ENCODE measurements at regions not wholly inside any gene's neighbourhood (a gene's known extent, or its start where the extent isn't known, plus 50 kb on each side); places are given as distances from the start of the nearest gene placed in this dataset.

GRCh38 chr1:232249861-232250777 is 379.8 kb downstream of the SIPA1L2 start:
- H3K4me3 ChIP-seq (ENCODE audit: low read depth in 1 of 2, low read length in 1 of 2): no peak overlapping the region
- H3K36me3 ChIP-seq: no peaks in the 10 kb centered on the region
- TF ChIP-seq CTCF (IDR thresholded peaks at IDR 0.05): no peak
- H3K27ac ChIP-seq: no peak overlapping the region
- no peaks in the 10 kb centered on the region for H3K4me1 ChIP-seq (ENCODE audit: control insufficient read depth in 1 of 2, insufficient read depth in 1 of 2, low read depth in 1 of 2, low read length in 1 of 2)
- H3K27me3 ChIP-seq: peaks cover 97% of the 10 kb centered on the region
- H3K9me3 ChIP-seq: no peaks in the 10 kb centered on the region

GRCh38 chr1:232249339-232249738 is 380.6 kb downstream of the SIPA1L2 start:
- H3K9me3 ChIP-seq: no peaks in the 10 kb centered on the region
- TF ChIP-seq CTCF (IDR thresholded peaks at IDR 0.05): no peak
- no peaks in the 10 kb centered on the region for H3K36me3 ChIP-seq
- H3K4me1 ChIP-seq (ENCODE audit: control insufficient read depth in 1 of 2, insufficient read depth in 1 of 2, low read depth in 1 of 2, low read length in 1 of 2): no peaks in the 10 kb centered on the region
- H3K4me3 ChIP-seq (ENCODE audit: low read depth in 1 of 2, low read length in 1 of 2): no peak overlapping the region
- H3K27ac ChIP-seq: no peak overlapping the region
- peaks cover 97% of the 10 kb centered on the region for H3K27me3 ChIP-seq

GRCh38 chr1:232248276-232248820 is 381.6 kb downstream of the SIPA1L2 start:
- Histone ChIP-seq H3K36me3 (no peaks in the 10 kb centered on the region), H3K4me3 (ENCODE audit: low read depth in 1 of 2, low read length in 1 of 2) (no peak overlapping the region), H3K4me1 (ENCODE audit: control insufficient read depth in 1 of 2, insufficient read depth in 1 of 2, low read depth in 1 of 2, low read length in 1 of 2) (no peaks in the 10 kb centered on the region), H3K27ac (no peak overlapping the region), H3K9me3 (no peaks in the 10 kb centered on the region), H3K27me3 (peaks cover 98% of the 10 kb centered on the region)
- TF ChIP-seq CTCF (IDR thresholded peaks at IDR 0.05): no peak

GRCh38 chr1:232247669-232248068 is 382.3 kb downstream of the SIPA1L2 start:
- Histone ChIP-seq H3K27me3 (peaks cover 91% of the 10 kb centered on the region), H3K36me3 (no peaks in the 10 kb centered on the region), H3K9me3 (no peaks in the 10 kb centered on the region), H3K27ac (no peak overlapping the region), H3K4me3 (ENCODE audit: low read depth in 1 of 2, low read length in 1 of 2) (no peak overlapping the region), H3K4me1 (ENCODE audit: control insufficient read depth in 1 of 2, insufficient read depth in 1 of 2, low read depth in 1 of 2, low read length in 1 of 2) (no peaks in the 10 kb centered on the region)
- no peak for TF ChIP-seq CTCF (IDR thresholded peaks at IDR 0.05)

GRCh38 chr1:232244426-232244825 is 385.5 kb downstream of the SIPA1L2 start:
- no peak for TF ChIP-seq CTCF (IDR thresholded peaks at IDR 0.05)
- no peak overlapping the region for H3K27ac ChIP-seq
- H3K4me3 ChIP-seq (ENCODE audit: low read depth in 1 of 2, low read length in 1 of 2): no peak overlapping the region
- no peaks in the 10 kb centered on the region for H3K9me3 ChIP-seq
- H3K27me3 ChIP-seq: peaks cover 80% of the 10 kb centered on the region
- H3K36me3 ChIP-seq: no peaks in the 10 kb centered on the region
- no peaks in the 10 kb centered on the region for H3K4me1 ChIP-seq (ENCODE audit: control insufficient read depth in 1 of 2, insufficient read depth in 1 of 2, low read depth in 1 of 2, low read length in 1 of 2)
